HCT116 (cell line): ENCODE measurements at regions not wholly inside any gene's neighbourhood (a gene's known extent, or its start where the extent isn't known, plus 50 kb on each side); places are given as distances from the start of the nearest gene placed in this dataset.

ENCODE experiments used
- ATAC-seq: fragments of 200-7000 bp; cut with Tn5 transposase; 2 replicates; pipeline ENCODE4 v1.9.1; 2020; ENCODE audit warnings: mild to moderate bottlenecking, moderate library complexity
- BruUV-seq: library from RNA; stranded (reverse); fragments of 400-500 nt; replicated peaks from 2 replicates; lab custom pipeline; 2021; lab: Mats Ljungman, UMichigan
- CTCF ChIA-PET: fragments of 300-600 bp; sonication (Branson Sonifier 250); formaldehyde crosslinking; loops from one replicate; lab custom pipeline; 2021; ENCODE audit warnings: antibody characterized with exemption; lab: Charles Lee
- POLR2A ChIA-PET: fragments of 300-600, 350-600 bp; sonication (Branson Sonifier 250); formaldehyde crosslinking; loops from one replicate; lab custom pipeline; 2021; ENCODE audit warnings: antibody characterized with exemption; lab: Charles Lee
- RAD21 ChIA-PET, 2 experiments: fragments of 300-600 bp; sonication (Branson Sonifier 250); formaldehyde crosslinking; loops; one replicate each; lab custom pipeline; 2023; ENCODE audit warnings: low total read pairs in 2 of 2; ENCODE audit not compliant: uncharacterized antibody in 2 of 2, unreplicated experiment in 2 of 2, low non-redundant PET in 1 of 2; lab: Charles Lee
- DNase-seq: peaks from one replicate; pipeline ENCODE4 v3.0.0-alpha.2; 2010; ENCODE audit warnings: low read depth, low spot score
- H2AFZ ChIP-seq: fragments of 200-600 bp; shearing (Covaris generic), sonication (generic); 2 replicates; pipeline ENCODE4 v1.6.1; 2017; ENCODE audit warnings: low read depth, mixed run types, mixed read lengths, antibody characterized with exemption, low read length; ENCODE audit not compliant: poor library complexity, severe bottlenecking
- H3K27ac ChIP-seq: 2 replicates; pipeline ENCODE4 v1.5.1; 2012; ENCODE audit warnings: low read depth, low read length
- H3K27me3 ChIP-seq: fragments of 200-600 bp; sonication (generic); 2 replicates; pipeline ENCODE4 v1.6.1; 2016; ENCODE audit warnings: mixed run types, low read length, mixed read lengths; ENCODE audit not compliant: insufficient read depth
- H3K36me3 ChIP-seq, 2 experiments: fragments of 200-500 bp in 1 of 2; fragments of 200-600 bp in 1 of 2; sonication (Bioruptor generic) in 1 of 2; sonication (generic) in 1 of 2; 2 replicates each; pipeline versions ENCODE4 v1.5.1 to v1.6.1; 2014 to 2016; ENCODE audit warnings: low read length in 2 of 2, inconsistent platforms in 1 of 2, mixed read lengths in 1 of 2, mixed run types in 1 of 2; ENCODE audit not compliant: insufficient read depth in 2 of 2, control insufficient read depth in 1 of 2
- H3K4me1 ChIP-seq, 2 experiments: fragments of 200-600 bp in 1 of 2; sonication (generic) in 1 of 2; 2 replicates each; pipeline versions ENCODE4 v1.5.1 to v1.6.1; 2012 to 2017; ENCODE audit warnings: low read length in 2 of 2, inconsistent platforms in 1 of 2, mild to moderate bottlenecking in 1 of 2, mixed read lengths in 1 of 2, mixed run types in 1 of 2, moderate library complexity in 1 of 2; ENCODE audit not compliant: insufficient read depth in 2 of 2, control insufficient read depth in 1 of 2
- H3K4me2 ChIP-seq: fragments of 200-600 bp; sonication (generic); 2 replicates; pipeline ENCODE4 v1.6.1; 2017; ENCODE audit warnings: mixed run types, low read length, mixed read lengths
- H3K4me3 ChIP-seq, 2 experiments: fragments of 200-600 bp in 1 of 2; sonication (generic) in 1 of 2; replicated peaks in 1 of 2; 2 replicates each; pipeline ENCODE4 v1.5.1; 2011 to 2016; ENCODE audit warnings: low read length in 2 of 2, control low read depth in 1 of 2, low read depth in 1 of 2, mild to moderate bottlenecking in 1 of 2, mixed read lengths in 1 of 2, mixed run types in 1 of 2
- H3K79me2 ChIP-seq: fragments of 200-600 bp; sonication (generic); 2 replicates; pipeline ENCODE4 v1.6.1; 2017; ENCODE audit warnings: mild to moderate bottlenecking, mixed run types, low read length, moderate library complexity, mixed read lengths; ENCODE audit not compliant: insufficient read depth
- H3K9ac ChIP-seq: fragments of 200-600 bp; sonication (generic); 2 replicates; pipeline ENCODE4 v1.6.1; 2016; ENCODE audit warnings: low read length, mixed read lengths
- H3K9me2 ChIP-seq: fragments of 200-600 bp; sonication (generic), shearing (Covaris generic); 2 replicates; pipeline ENCODE4 v1.6.1; 2017; ENCODE audit warnings: mixed run types, mild to moderate bottlenecking, moderate library complexity; ENCODE audit not compliant: insufficient read depth
- H3K9me3 ChIP-seq, 2 experiments: fragments of 200-500 bp in 1 of 2; fragments of 200-600 bp in 1 of 2; sonication (Bioruptor generic) in 1 of 2; sonication (generic) in 1 of 2; 2 replicates each; pipeline ENCODE4 v1.6.1; 2014 to 2017; ENCODE audit warnings: low read length in 2 of 2, mixed read lengths in 2 of 2, inconsistent platforms in 1 of 2, low read depth in 1 of 2, mild to moderate bottlenecking in 1 of 2, mixed run types in 1 of 2, moderate library complexity in 1 of 2; ENCODE audit not compliant: control insufficient read depth in 1 of 2, insufficient read depth in 1 of 2
- H4K20me1 ChIP-seq: fragments of 200-600 bp; sonication (generic), shearing (Covaris generic); 2 replicates; pipeline ENCODE4 v1.6.1; 2017; ENCODE audit warnings: mixed run types, mild to moderate bottlenecking, moderate library complexity; ENCODE audit not compliant: insufficient read depth
- ATF3 ChIP-seq: IDR thresholded peaks from 2 replicates; pipeline ENCODE4 v1.6.1; 2012
- CBX3 ChIP-seq: IDR thresholded peaks from 2 replicates; pipeline ENCODE4 v1.6.1; 2012; ENCODE audit warnings: low read depth
- CEBPB ChIP-seq: IDR thresholded peaks from 2 replicates; pipeline ENCODE4 v1.6.1; 2012; ENCODE audit warnings: low read depth
- EGR1 ChIP-seq: IDR thresholded peaks from 2 replicates; pipeline ENCODE4 v1.6.1; 2012; ENCODE audit warnings: low read depth
- ELF1 ChIP-seq: IDR thresholded peaks from 2 replicates; pipeline ENCODE4 v1.6.1; 2012; ENCODE audit warnings: low read depth, borderline replicate concordance
- EZH2phosphoT487 ChIP-seq: fragments of 200-600 bp; IDR thresholded peaks from 2 replicates; pipeline ENCODE4 v1.6.1; 2018; ENCODE audit warnings: antibody characterized with exemption, borderline replicate concordance
- MAX ChIP-seq: IDR thresholded peaks from 2 replicates; pipeline ENCODE4 v1.6.1; 2012
- POLR2A ChIP-seq: IDR thresholded peaks from 2 replicates; pipeline ENCODE4 v1.7.0; 2011; ENCODE audit warnings: borderline replicate concordance; ENCODE audit not compliant: insufficient read depth, insufficient read length; ENCODE audit errors: extremely low read depth
- RAD21 ChIP-seq: IDR thresholded peaks from 2 replicates; pipeline ENCODE4 v1.6.1; 2012; ENCODE audit warnings: low read depth, mild to moderate bottlenecking
- REST ChIP-seq: IDR thresholded peaks from 2 replicates; pipeline ENCODE4 v1.6.1; 2012; ENCODE audit warnings: low read depth
- SIN3A ChIP-seq: IDR thresholded peaks from 2 replicates; pipeline ENCODE4 v1.6.1; 2012; ENCODE audit warnings: low read depth
- SP1 ChIP-seq: IDR thresholded peaks from 2 replicates; pipeline ENCODE4 v1.6.1; 2012; ENCODE audit warnings: low read depth
- SRF ChIP-seq: IDR thresholded peaks from 2 replicates; pipeline ENCODE4 v1.6.1; 2012; ENCODE audit warnings: low read depth
- TCF7L2 ChIP-seq: IDR thresholded peaks from 2 replicates; pipeline ENCODE4 v1.7.0; 2011; ENCODE audit warnings: borderline replicate concordance, inconsistent platforms; ENCODE audit not compliant: insufficient read depth, insufficient read length; ENCODE audit errors: extremely low read depth
- ZFX ChIP-seq: fragments of 450-650 bp; IDR thresholded peaks from 2 replicates; pipeline ENCODE4 v1.6.1; 2017
- ZNF274 ChIP-seq: fragments of 200-500 bp; sonication (Bioruptor generic); IDR thresholded peaks from 2 replicates; pipeline ENCODE4 v1.6.1; 2014; ENCODE audit warnings: mild to moderate bottlenecking, low read depth, low read length, inconsistent platforms
- intact Hi-C: fragments of 100-400 bp; cut with micrococcal nuclease; formaldehyde crosslinking; loops from 2 replicates; pipeline ENCODE4 v1.10.0; 2022

GRCh38 chr16:89035669-89036570 is 57.7 kb upstream of the ACSF3 start (continued):
- TF ChIP-seq REST, result no peak
- TF ChIP-seq RAD21, result no peak
- no peak for TF ChIP-seq MAX
- no peak for TF ChIP-seq CEBPB
- TF ChIP-seq SP1, result no peak

GRCh38 chr16:89036776-89037175 is 56.9 kb upstream of the ACSF3 start:
- H3K27me3 ChIP-seq, result peaks cover 41% of the 10 kb centered on the region
- no peak for ATAC-seq
- H3K36me3 ChIP-seq, result no peaks in the 10 kb centered on the region
- no TSS peak for BruUV-seq
- H4K20me1 ChIP-seq, result no peaks in the 10 kb centered on the region
- H3K4me3 ChIP-seq, result no peak overlapping the region
- H3K9me2 ChIP-seq, result no peaks in the 10 kb centered on the region
- ChIA-PET RAD21 (no interaction called here), CTCF (no interaction called here), POLR2A (no interaction called here)
- TF ChIP-seq EZH2phosphoT487 (no peak), ZFX (no peak), ATF3 (no peak), MAX (no peak), SIN3A (no peak), EGR1 (no peak), CBX3 (no peak), SRF (no peak), POLR2A (no peak), ELF1 (no peak), TCF7L2 (no peak), ZNF274 (no peak), RAD21 (no peak)
- no peak overlapping the region for H2AFZ ChIP-seq
- H3K27ac ChIP-seq, result no peak overlapping the region
- intact Hi-C loops, result no loop called here
- H3K4me2 ChIP-seq, result no peak overlapping the region
- DNase-seq, result no peak
- no peaks in the 10 kb centered on the region for H3K4me1 ChIP-seq
- no peak overlapping the region for H3K9ac ChIP-seq
- no peaks in the 10 kb centered on the region for H3K9me3 ChIP-seq
- H3K79me2 ChIP-seq, result no peaks in the 10 kb centered on the region
